ENCODE measurements at regions not wholly inside any gene's neighbourhood (a gene's known extent, or its start where the extent isn't known, plus 50 kb on each side); places are given as distances from the start of the nearest gene placed in this dataset.

DNA sequence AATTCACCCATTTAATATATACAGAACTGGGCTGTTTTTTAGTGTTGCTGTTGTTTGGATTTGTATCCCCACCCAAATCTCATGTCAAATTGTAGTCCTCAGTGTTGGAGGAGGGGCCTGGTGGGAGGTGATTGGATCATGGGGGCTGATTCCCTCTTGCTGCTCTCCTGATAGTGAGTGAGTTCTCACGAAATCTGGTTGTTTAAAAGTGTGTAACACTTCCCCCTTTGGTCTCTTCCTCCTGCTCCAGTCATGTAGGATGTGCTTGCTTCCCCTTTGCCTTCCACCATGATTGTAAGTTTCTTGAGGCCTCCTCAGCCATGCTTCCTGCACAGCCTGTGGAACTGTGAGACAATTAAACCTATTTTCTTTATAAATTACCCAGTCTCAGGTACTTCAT lies 141.6 kb upstream of the AADAT start:
- Histone ChIP-seq H3F3A (ENCODE audit: low read length, unreplicated experiment) (no peaks in the 10 kb centered on the region), H3K36me3 (ENCODE audit: low read depth, low read length) (no peaks in the 10 kb centered on the region), H3K27ac (ENCODE audit: low read length) (no peak overlapping the region), H3K79me2 (ENCODE audit: low read length) (no peaks in the 10 kb centered on the region), H3K4me3 (ENCODE audit: low read length) (no peak overlapping the region), H3K4me1 (ENCODE audit: insufficient read depth, low read length) (no peaks in the 10 kb centered on the region), H2AFZ (ENCODE audit: low read length) (no peak overlapping the region), H3K9ac (ENCODE audit: low read length) (no peak overlapping the region), H3K9me2 (replicated peaks; ENCODE audit: low read length) (no peaks in the 10 kb centered on the region), H3K27me3 (ENCODE audit: low read length) (no peaks in the 10 kb centered on the region), H3K4me2 (ENCODE audit: low read length) (no peak overlapping the region), H3K9me3 (ENCODE audit: low read length) (no peaks in the 10 kb centered on the region), H4K20me1 (ENCODE audit: low read length) (no peaks in the 10 kb centered on the region)
- no peak for ATAC-seq
- intact Hi-C loops (cut with micrococcal nuclease) = no loop called here
- no peak for TF ChIP-seq EZH2 (IDR thresholded peaks at IDR 0.05; ENCODE audit: low read length, unreplicated experiment)
- TF ChIP-seq CTCF (conservative IDR thresholded peaks at IDR 0.05; ENCODE audit: low read depth, low read length) = no peak
- no peak for TF ChIP-seq EZH2phosphoT487 (IDR thresholded peaks at IDR 0.05; ENCODE audit: borderline replicate concordance, low read length)
- CTCF ChIA-PET = no interaction called here
- DNase-seq = no peak
- BruUV-seq (replicated peaks) = no TSS peak
- POLR2A ChIA-PET (ENCODE audit: unreplicated experiment) = no interaction called here

DNA sequence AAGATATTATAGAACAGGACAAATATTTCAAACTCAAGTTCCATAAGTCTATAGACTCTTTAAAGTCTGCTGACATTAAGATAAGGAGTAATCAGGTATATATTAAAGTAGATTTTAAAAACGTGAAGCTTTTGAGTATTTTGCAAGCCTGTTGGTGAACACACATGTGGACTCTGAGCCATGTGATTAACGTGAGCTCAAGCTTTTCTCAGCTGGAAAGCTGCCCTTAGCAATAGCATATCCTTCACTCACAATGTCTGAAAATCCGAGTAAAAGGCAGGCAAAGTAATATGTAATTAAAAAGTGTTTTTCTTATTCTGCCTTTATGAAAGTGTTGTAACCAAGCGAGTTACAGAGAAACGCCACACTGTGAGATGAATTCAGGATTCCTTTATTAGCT lies 140.5 kb upstream of the AADAT start:
- Histone ChIP-seq H3K9ac (ENCODE audit: low read length) (no peak overlapping the region), H2AFZ (ENCODE audit: low read length) (no peak overlapping the region), H3K4me3 (ENCODE audit: low read length) (no peak overlapping the region), H3K4me1 (ENCODE audit: insufficient read depth, low read length) (no peaks in the 10 kb centered on the region), H3K9me3 (ENCODE audit: low read length) (no peaks in the 10 kb centered on the region), H3K36me3 (ENCODE audit: low read depth, low read length) (no peaks in the 10 kb centered on the region), H3K4me2 (ENCODE audit: low read length) (no peak overlapping the region), H3K9me2 (replicated peaks; ENCODE audit: low read length) (no peaks in the 10 kb centered on the region), H3F3A (ENCODE audit: low read length, unreplicated experiment) (no peaks in the 10 kb centered on the region), H3K27me3 (ENCODE audit: low read length) (no peaks in the 10 kb centered on the region), H4K20me1 (ENCODE audit: low read length) (no peaks in the 10 kb centered on the region), H3K79me2 (ENCODE audit: low read length) (no peaks in the 10 kb centered on the region), H3K27ac (ENCODE audit: low read length) (no peak overlapping the region)
- ChIA-PET POLR2A (ENCODE audit: unreplicated experiment) (no interaction called here), CTCF (no interaction called here)
- DNase-seq (no peak), ATAC-seq (no peak)
- TF ChIP-seq EZH2phosphoT487 (IDR thresholded peaks at IDR 0.05; ENCODE audit: borderline replicate concordance, low read length) (no peak), EZH2 (IDR thresholded peaks at IDR 0.05; ENCODE audit: low read length, unreplicated experiment) (no peak), CTCF (conservative IDR thresholded peaks at IDR 0.05; ENCODE audit: low read depth, low read length) (no peak)
- intact Hi-C loops (cut with micrococcal nuclease) = no loop called here
- no TSS peak for BruUV-seq (replicated peaks)

- peak; percentile 27 for DNase-seq
- H3K36me3 ChIP-seq (ENCODE audit: low read depth, low read length) = no peaks in the 10 kb centered on the region
- no peaks in the 10 kb centered on the region for H3K9me3 ChIP-seq (ENCODE audit: low read length)
- H4K20me1 ChIP-seq (ENCODE audit: low read length) = no peaks in the 10 kb centered on the region
- H3K27ac ChIP-seq (ENCODE audit: low read length) = no peak overlapping the region
- H3F3A ChIP-seq (ENCODE audit: low read length, unreplicated experiment) = no peaks in the 10 kb centered on the region
- intact Hi-C loops (cut with micrococcal nuclease) = no loop called here
- CTCF ChIA-PET = no interaction called here
- no peak overlapping the region for H2AFZ ChIP-seq (ENCODE audit: low read length)
- H3K4me3 ChIP-seq (ENCODE audit: low read length) = no peak overlapping the region
- POLR2A ChIA-PET (ENCODE audit: unreplicated experiment) = no interaction called here
- BruUV-seq (replicated peaks) = no TSS peak
- no peaks in the 10 kb centered on the region for H3K9me2 ChIP-seq (replicated peaks; ENCODE audit: low read length)
- no peak for ATAC-seq
- no peaks in the 10 kb centered on the region for H3K79me2 ChIP-seq (ENCODE audit: low read length)
- TF ChIP-seq CTCF (conservative IDR thresholded peaks at IDR 0.05; ENCODE audit: low read depth, low read length) = no peak
- TF ChIP-seq EZH2 (IDR thresholded peaks at IDR 0.05; ENCODE audit: low read length, unreplicated experiment) = no peak
- TF ChIP-seq EZH2phosphoT487 (IDR thresholded peaks at IDR 0.05; ENCODE audit: borderline replicate concordance, low read length) = no peak
- H3K9ac ChIP-seq (ENCODE audit: low read length) = no peak overlapping the region
- H3K27me3 ChIP-seq (ENCODE audit: low read length) = no peaks in the 10 kb centered on the region
- no peaks in the 10 kb centered on the region for H3K4me1 ChIP-seq (ENCODE audit: insufficient read depth, low read length)
- no peak overlapping the region for H3K4me2 ChIP-seq (ENCODE audit: low read length)
Observed at GRCh38 chr4:170229006-170229405, 139.2 kb upstream of the AADAT start.
